IMR-90 (cell line): ENCODE measurements at regions not wholly inside any gene's neighbourhood (a gene's known extent, or its start where the extent isn't known, plus 50 kb on each side); places are given as distances from the start of the nearest gene placed in this dataset.

Experiments
- ATAC-seq: fragments of 200-7000 bp; cut with Tn5 transposase; 2 replicates; pipeline ENCODE4 v1.9.1; 2020; ENCODE audit warnings: low read depth, mild to moderate bottlenecking, moderate library complexity
- BruUV-seq: library from RNA; stranded (reverse); fragments of 400-500 nt; replicated peaks from 2 replicates; lab custom pipeline; 2021; lab: Mats Ljungman, UMichigan
- CTCF ChIA-PET: fragments of 300-600 bp; formaldehyde crosslinking; extraction: SDS; loops from one replicate; lab custom pipeline; 2021; ENCODE audit warnings: antibody characterized with exemption; lab: Yijun Ruan, JAX
- POLR2A ChIA-PET: fragments of 300-600 bp; sonication (Branson Sonifier 250); formaldehyde crosslinking; loops from one replicate; lab custom pipeline; 2022; ENCODE audit warnings: antibody characterized with exemption; ENCODE audit not compliant: unreplicated experiment; lab: Charles Lee
- DNase-seq: peaks from one replicate; pipeline ENCODE4 v3.0.0; 2013
- H2AFZ ChIP-seq: replicated peaks from 2 replicates; pipeline ENCODE3; 2013; ENCODE audit warnings: low read length, mild to moderate bottlenecking; ENCODE audit not compliant: poor library complexity
- H2AK5ac ChIP-seq: 2 replicates; pipeline ENCODE4 v1.6.1; 2013; ENCODE audit warnings: low read depth, low read length, inconsistent platforms
- H2AK9ac ChIP-seq: replicated peaks from 2 replicates; pipeline ENCODE3; 2013; ENCODE audit warnings: mild to moderate bottlenecking, low read depth, low read length, moderate library complexity; ENCODE audit not compliant: poor library complexity
- H2BK120ac ChIP-seq: 2 replicates; pipeline ENCODE4 v1.6.1; 2013; ENCODE audit warnings: low read depth, low read length, inconsistent platforms
- H2BK15ac ChIP-seq: 3 replicates; pipeline ENCODE4 v1.6.1; 2013; ENCODE audit warnings: low read depth, low read length, inconsistent platforms
- H2BK20ac ChIP-seq: 2 replicates; pipeline ENCODE4 v1.6.1; 2013; ENCODE audit warnings: low read depth, mild to moderate bottlenecking, inconsistent platforms, low read length, moderate library complexity
- H2BK5ac ChIP-seq: 2 replicates; pipeline ENCODE4 v1.6.1; 2013; ENCODE audit warnings: mild to moderate bottlenecking, low read depth, low read length, inconsistent platforms; ENCODE audit not compliant: poor library complexity, severe bottlenecking
- H3K14ac ChIP-seq: replicated peaks from 2 replicates; pipeline ENCODE4 v1.6.1; 2013; ENCODE audit warnings: low read depth, low read length, inconsistent platforms
- H3K18ac ChIP-seq: 2 replicates; pipeline ENCODE4 v1.6.1; 2013; ENCODE audit warnings: low read depth, low read length, control low read depth
- H3K23ac ChIP-seq: 2 replicates; pipeline ENCODE4 v1.6.1; 2013; ENCODE audit warnings: low read depth, low read length, inconsistent platforms
- H3K27ac ChIP-seq: 2 replicates; pipeline ENCODE4 v1.5.1; 2013; ENCODE audit warnings: mild to moderate bottlenecking, control low read depth, low read length; ENCODE audit not compliant: insufficient read depth
- H3K27me3 ChIP-seq: 2 replicates; pipeline ENCODE4 v1.6.1; 2013; ENCODE audit warnings: low read length; ENCODE audit not compliant: control insufficient read depth, insufficient read depth
- H3K36me3 ChIP-seq: 2 replicates; pipeline ENCODE4 v1.6.1; 2013; ENCODE audit warnings: low read length, mixed read lengths; ENCODE audit not compliant: control insufficient read depth, insufficient read depth
- H3K4ac ChIP-seq: 2 replicates; pipeline ENCODE4 v1.6.1; 2013; ENCODE audit warnings: low read depth, low read length, inconsistent platforms
- H3K4me1 ChIP-seq: 2 replicates; pipeline ENCODE4 v1.6.1; 2013; ENCODE audit warnings: low read length, mixed read lengths; ENCODE audit not compliant: control insufficient read depth, insufficient read depth
- H3K4me2 ChIP-seq: 2 replicates; pipeline ENCODE4 v1.6.1; 2013; ENCODE audit warnings: low read depth, mild to moderate bottlenecking, control low read depth, low read length, moderate library complexity
- H3K4me3 ChIP-seq: 2 replicates; pipeline ENCODE4 v1.5.1; 2013; ENCODE audit warnings: low read depth, mild to moderate bottlenecking, control low read depth, low read length, moderate library complexity; ENCODE audit not compliant: insufficient read depth
- H3K56ac ChIP-seq: 2 replicates; pipeline ENCODE4 v1.6.1; 2013; ENCODE audit warnings: low read length, inconsistent platforms; ENCODE audit not compliant: insufficient read depth; ENCODE audit errors: extremely low read depth
- H3K79me1 ChIP-seq, 2 experiments: 2 replicates each; pipeline ENCODE4 v1.6.1; 2013; ENCODE audit warnings: low read length in 2 of 2, inconsistent platforms in 1 of 2, low read depth in 1 of 2
- H3K9ac ChIP-seq: 2 replicates; pipeline ENCODE4 v1.6.1; 2013; ENCODE audit warnings: low read depth, low read length, control low read depth
- H3K9me1 ChIP-seq: 2 replicates; pipeline ENCODE4 v1.6.1; 2013; ENCODE audit warnings: low read length, inconsistent platforms; ENCODE audit not compliant: insufficient read depth
- H3K9me3 ChIP-seq: 2 replicates; pipeline ENCODE4 v1.6.1; 2013; ENCODE audit warnings: low read length; ENCODE audit not compliant: control insufficient read depth, insufficient read depth
- H4K20me1 ChIP-seq: 2 replicates; pipeline ENCODE4 v1.6.1; 2013; ENCODE audit warnings: low read length, inconsistent platforms; ENCODE audit not compliant: insufficient read depth
- H4K5ac ChIP-seq: 2 replicates; pipeline ENCODE4 v1.6.1; 2013; ENCODE audit warnings: mild to moderate bottlenecking, low read depth, low read length, control low read depth
- H4K8ac ChIP-seq, 2 experiments: 2 replicates each; pipeline ENCODE4 v1.6.1; 2013; ENCODE audit warnings: low read depth in 2 of 2, low read length in 2 of 2, control low read depth in 1 of 2, inconsistent platforms in 1 of 2
- H4K91ac ChIP-seq: 2 replicates; pipeline ENCODE4 v1.6.1; 2013; ENCODE audit warnings: low read depth, low read length, inconsistent platforms; ENCODE audit not compliant: insufficient read depth
- BHLHE40 ChIP-seq: fragments of 150-350 bp; IDR thresholded peaks from 2 replicates; pipeline ENCODE4 v1.6.1; 2016; ENCODE audit warnings: mild to moderate bottlenecking, low read depth, low read length
- CEBPB ChIP-seq: IDR thresholded peaks from 2 replicates; pipeline ENCODE4 v1.6.1; 2012; ENCODE audit warnings: low read depth, low read length, improper control_type of control experiment
- CHD1 ChIP-seq: IDR thresholded peaks from 2 replicates; pipeline ENCODE4 v1.6.1; 2012; ENCODE audit warnings: low read depth, low read length, improper control_type of control experiment
- FOS ChIP-seq: fragments of 150-350 bp; IDR thresholded peaks from 2 replicates; pipeline ENCODE4 v1.6.1; 2016; ENCODE audit warnings: low read depth, low read length
- MAFK ChIP-seq: IDR thresholded peaks from 2 replicates; pipeline ENCODE4 v1.6.1; 2012; ENCODE audit warnings: low read depth, low read length, improper control_type of control experiment
- MAZ ChIP-seq: IDR thresholded peaks from 2 replicates; pipeline ENCODE4 v1.6.1; 2012; ENCODE audit warnings: low read depth, mild to moderate bottlenecking, low read length, improper control_type of control experiment, moderate library complexity, borderline replicate concordance
- MXI1 ChIP-seq: IDR thresholded peaks from 2 replicates; pipeline ENCODE4 v1.6.1; 2012; ENCODE audit warnings: low read depth, mild to moderate bottlenecking, low read length, moderate library complexity, borderline replicate concordance
- NFE2L2 ChIP-seq: fragments of 150-350 bp; IDR thresholded peaks from 2 replicates; pipeline ENCODE4 v1.6.1; 2016; ENCODE audit warnings: low read depth, mild to moderate bottlenecking, low read length
- POLR2A ChIP-seq: IDR thresholded peaks from 2 replicates; pipeline ENCODE4 v1.6.1; 2012; ENCODE audit warnings: mild to moderate bottlenecking, low read depth, low read length
- RAD21 ChIP-seq: IDR thresholded peaks from 2 replicates; pipeline ENCODE4 v1.6.1; 2012; ENCODE audit warnings: low read length, improper control_type of control experiment
- RCOR1 ChIP-seq: IDR thresholded peaks from 2 replicates; pipeline ENCODE4 v1.6.1; 2012; ENCODE audit warnings: mild to moderate bottlenecking, low read length, improper control_type of control experiment; ENCODE audit not compliant: insufficient replicate concordance
- RFX5 ChIP-seq: IDR thresholded peaks from 2 replicates; pipeline ENCODE4 v1.8.0; 2012; ENCODE audit warnings: low read depth, mild to moderate bottlenecking, low read length, moderate library complexity
- SMC3 ChIP-seq: fragments of 150-350 bp; IDR thresholded peaks from 2 replicates; pipeline ENCODE4 v1.6.1; 2016; ENCODE audit warnings: low read depth, mild to moderate bottlenecking, antibody characterized with exemption, low read length, moderate library complexity
- WGBS, 2 experiments: methylation state at CpG; one replicate each; pipeline versions ENCODE4 v1.1.5 to v1.1.7; 2013; ENCODE audit warnings: missing lambda C conversion rate in 2 of 2; ENCODE audit not compliant: insufficient read length in 1 of 2; ENCODE audit errors: extremely low coverage in 2 of 2; 5-methylcytosine and 5-hydroxymethylcytosine counted together
- dilution Hi-C: fragments of 300-500 bp; cut with HindIII; formaldehyde crosslinking; loops from one replicate; pipeline ENCODE4 v1.14.3; 2018; ENCODE audit warnings: low sequenced_read_pairs; ENCODE audit not compliant: unreplicated experiment
- in situ Hi-C: fragments of 300-500 bp; cut with MboI; formaldehyde crosslinking; loops from 3 replicates; pipeline ENCODE4 v1.14.3; 2019; ENCODE audit warnings: low sequenced_read_pairs, inconsistent platforms, mixed read lengths
- intact Hi-C: fragments of 100-400 bp; cut with micrococcal nuclease; formaldehyde crosslinking; loops from 2 replicates; pipeline ENCODE4 v1.10.0; 2022
- TF ChIP-seq, protein P1 (sequence below): fragments of 150-350 bp; IDR thresholded peaks from 2 replicates; pipeline ENCODE4 v1.6.1; 2017; ENCODE audit warnings: mild to moderate bottlenecking, antibody characterized with exemption, low read length, low read depth
- TF ChIP-seq, protein P2 (sequence below): fragments of 150-350 bp; IDR thresholded peaks from 2 replicates; pipeline ENCODE4 v1.6.1; 2016; ENCODE audit warnings: low read depth, mild to moderate bottlenecking, low read length, moderate library complexity, borderline replicate concordance
- TF ChIP-seq, protein P3 (sequence below): conservative IDR thresholded peaks from 2 replicates; pipeline ENCODE4 v1.5.1; 2012; ENCODE audit warnings: mild to moderate bottlenecking, low read depth, low read length, improper control_type of control experiment

DNA sequence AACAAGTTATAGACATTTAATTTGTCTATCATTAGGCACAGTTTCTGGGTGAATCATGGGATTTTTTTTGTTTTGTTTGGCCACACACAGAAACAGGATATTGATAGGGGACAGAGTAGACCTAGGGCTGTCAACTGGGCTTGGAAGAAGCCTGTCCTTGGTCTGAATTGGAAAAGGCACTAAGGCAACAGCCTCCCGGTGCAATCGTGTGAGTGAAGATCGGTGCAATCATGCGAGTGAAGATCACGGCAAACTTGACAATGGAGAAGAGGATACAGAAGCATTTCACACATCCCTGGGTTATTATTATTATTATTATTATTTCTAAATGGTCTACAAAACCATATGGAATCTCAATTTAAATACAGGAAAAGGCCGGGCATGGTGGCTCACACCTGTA, 94.5 kb downstream of the ACKR3 start:
- Histone ChIP-seq H3K79me1 (no peaks in the 10 kb centered on the region), H2BK5ac (no peak overlapping the region), H4K5ac (no peak overlapping the region), H3K14ac (no peak overlapping the region), H3K18ac (no peak overlapping the region), H3K4me1 (peaks cover 10% of the 10 kb centered on the region; the same call in 1 of the 2 replicates), H3K27ac (no peak overlapping the region), H4K91ac (no peak overlapping the region), H3K56ac (no peak overlapping the region), H2BK20ac (no peak overlapping the region), H3K9me3 (peaks cover 11% of the 10 kb centered on the region), H3K36me3 (no peaks in the 10 kb centered on the region), H3K4me2 (no peak overlapping the region), H3K9ac (no peak overlapping the region), H2AK5ac (no peak overlapping the region; the same call in 1 of the 2 replicates), H3K4ac (no peak overlapping the region), H3K4me3 (no peak overlapping the region), H4K8ac (no peak overlapping the region), H3K9me1 (no peaks in the 10 kb centered on the region), H2BK15ac (no peak overlapping the region), H3K23ac (no peak overlapping the region), H2AK9ac (no peak overlapping the region), H2AFZ (no peak overlapping the region), H4K20me1 (no peaks in the 10 kb centered on the region), H2BK120ac (no peak overlapping the region), H3K27me3 (peaks cover 2% of the 10 kb centered on the region)
- dilution Hi-C loops: no loop called here
- ChIA-PET CTCF (interaction anchor here (1.0 kb wide), 1 partner anchor 10 kb away, joined by 3 read pairs; no protein-coding TSS in a partner anchor), POLR2A (no interaction called here)
- ATAC-seq (no peak), DNase-seq (no peak)
- TF ChIP-seq, protein P1, sequence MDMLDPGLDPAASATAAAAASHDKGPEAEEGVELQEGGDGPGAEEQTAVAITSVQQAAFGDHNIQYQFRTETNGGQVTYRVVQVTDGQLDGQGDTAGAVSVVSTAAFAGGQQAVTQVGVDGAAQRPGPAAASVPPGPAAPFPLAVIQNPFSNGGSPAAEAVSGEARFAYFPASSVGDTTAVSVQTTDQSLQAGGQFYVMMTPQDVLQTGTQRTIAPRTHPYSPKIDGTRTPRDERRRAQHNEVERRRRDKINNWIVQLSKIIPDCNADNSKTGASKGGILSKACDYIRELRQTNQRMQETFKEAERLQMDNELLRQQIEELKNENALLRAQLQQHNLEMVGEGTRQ: no peak
- no peak for TF ChIP-seq MXI1
- no peak for TF ChIP-seq MAFK
- no peak for TF ChIP-seq RFX5
- TF ChIP-seq MAZ: no peak
- no peak for TF ChIP-seq RCOR1
- no peak for TF ChIP-seq POLR2A
- TF ChIP-seq CHD1: no peak
- TF ChIP-seq FOS: no peak
- TF ChIP-seq SMC3: no peak
- no peak for TF ChIP-seq RAD21
- TF ChIP-seq BHLHE40: no peak
- TF ChIP-seq, protein P2, sequence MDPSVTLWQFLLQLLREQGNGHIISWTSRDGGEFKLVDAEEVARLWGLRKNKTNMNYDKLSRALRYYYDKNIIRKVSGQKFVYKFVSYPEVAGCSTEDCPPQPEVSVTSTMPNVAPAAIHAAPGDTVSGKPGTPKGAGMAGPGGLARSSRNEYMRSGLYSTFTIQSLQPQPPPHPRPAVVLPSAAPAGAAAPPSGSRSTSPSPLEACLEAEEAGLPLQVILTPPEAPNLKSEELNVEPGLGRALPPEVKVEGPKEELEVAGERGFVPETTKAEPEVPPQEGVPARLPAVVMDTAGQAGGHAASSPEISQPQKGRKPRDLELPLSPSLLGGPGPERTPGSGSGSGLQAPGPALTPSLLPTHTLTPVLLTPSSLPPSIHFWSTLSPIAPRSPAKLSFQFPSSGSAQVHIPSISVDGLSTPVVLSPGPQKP: no peak
- no peak for TF ChIP-seq CEBPB
- no peak for TF ChIP-seq NFE2L2
- TF ChIP-seq, protein P3, sequence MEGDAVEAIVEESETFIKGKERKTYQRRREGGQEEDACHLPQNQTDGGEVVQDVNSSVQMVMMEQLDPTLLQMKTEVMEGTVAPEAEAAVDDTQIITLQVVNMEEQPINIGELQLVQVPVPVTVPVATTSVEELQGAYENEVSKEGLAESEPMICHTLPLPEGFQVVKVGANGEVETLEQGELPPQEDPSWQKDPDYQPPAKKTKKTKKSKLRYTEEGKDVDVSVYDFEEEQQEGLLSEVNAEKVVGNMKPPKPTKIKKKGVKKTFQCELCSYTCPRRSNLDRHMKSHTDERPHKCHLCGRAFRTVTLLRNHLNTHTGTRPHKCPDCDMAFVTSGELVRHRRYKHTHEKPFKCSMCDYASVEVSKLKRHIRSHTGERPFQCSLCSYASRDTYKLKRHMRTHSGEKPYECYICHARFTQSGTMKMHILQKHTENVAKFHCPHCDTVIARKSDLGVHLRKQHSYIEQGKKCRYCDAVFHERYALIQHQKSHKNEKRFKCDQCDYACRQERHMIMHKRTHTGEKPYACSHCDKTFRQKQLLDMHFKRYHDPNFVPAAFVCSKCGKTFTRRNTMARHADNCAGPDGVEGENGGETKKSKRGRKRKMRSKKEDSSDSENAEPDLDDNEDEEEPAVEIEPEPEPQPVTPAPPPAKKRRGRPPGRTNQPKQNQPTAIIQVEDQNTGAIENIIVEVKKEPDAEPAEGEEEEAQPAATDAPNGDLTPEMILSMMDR: no peak
- WGBS, 2 experiments: no CpG with 5 or more reads among the region's 6 CpGs
- BruUV-seq: no TSS peak
- in situ Hi-C loops: no loop called here
- intact Hi-C loops: loop anchor here (1.0 kb wide), 1 partner anchor 15 kb away; no protein-coding TSS in a partner anchor
